Endodermal cell (in vitro differentiated cells): ENCODE measurements at regions not wholly inside any gene's neighbourhood (a gene's known extent, or its start where the extent isn't known, plus 50 kb on each side); places are given as distances from the start of the nearest gene placed in this dataset.

Experiments
- DNase-seq: peaks from one replicate; pipeline ENCODE4 v3.0.0-alpha.2; 2017
- H3K27ac ChIP-seq: 2 replicates; pipeline ENCODE4 v1.5.1; 2013; ENCODE audit warnings: mild to moderate bottlenecking, low read depth, low read length, moderate library complexity
- H3K27me3 ChIP-seq: 2 replicates; pipeline ENCODE4 v1.6.1; 2013; ENCODE audit warnings: mild to moderate bottlenecking, low read length, moderate library complexity; ENCODE audit not compliant: insufficient read depth, control insufficient read depth, poor library complexity, severe bottlenecking
- H3K36me3 ChIP-seq: 2 replicates; pipeline ENCODE4 v1.7.0; 2013; ENCODE audit warnings: mild to moderate bottlenecking, low read length, moderate library complexity; ENCODE audit not compliant: control insufficient read depth, insufficient read depth
- H3K4me1 ChIP-seq: one replicate; pipeline ENCODE4 v1.7.0; 2013; ENCODE audit warnings: low read length; ENCODE audit not compliant: control insufficient read depth, insufficient read depth
- H3K4me3 ChIP-seq: 2 replicates; pipeline ENCODE4 v1.5.1; 2013; ENCODE audit warnings: mild to moderate bottlenecking, low read length, moderate library complexity
- H3K9ac ChIP-seq: 2 replicates; pipeline ENCODE4 v1.6.1; 2013; ENCODE audit warnings: mild to moderate bottlenecking, low read length, moderate library complexity; ENCODE audit not compliant: poor library complexity, severe bottlenecking; ENCODE audit errors: extremely low read depth
- H3K9me3 ChIP-seq: 2 replicates; pipeline ENCODE4 v1.6.1; 2013; ENCODE audit warnings: mild to moderate bottlenecking, low read length, moderate library complexity; ENCODE audit not compliant: control insufficient read depth
- H3K27ac Mint-ChIP-seq: 2 replicates; pipeline ENCODE4 v1.8.0; 2020; ENCODE audit warnings: mixed read lengths
- H3K27me3 Mint-ChIP-seq: 2 replicates; pipeline ENCODE4 v1.8.0; 2021; ENCODE audit warnings: mild to moderate bottlenecking, mixed read lengths; ENCODE audit not compliant: insufficient read depth
- H3K36me3 Mint-ChIP-seq: 2 replicates; pipeline ENCODE4 v1.8.0; 2020; ENCODE audit warnings: low read depth, mixed read lengths
- H3K4me1 Mint-ChIP-seq: 2 replicates; pipeline ENCODE4 v1.8.0; 2020; ENCODE audit warnings: mixed read lengths
- H3K4me3 Mint-ChIP-seq: 2 replicates; pipeline ENCODE4 v1.8.0; 2020; ENCODE audit warnings: mild to moderate bottlenecking, moderate library complexity, mixed read lengths
- H3K9me3 Mint-ChIP-seq: 2 replicates; pipeline ENCODE4 v1.8.0; 2020; ENCODE audit warnings: mild to moderate bottlenecking, mixed read lengths
- CTCF ChIP-seq: fragments of 200-600 bp; sonication (generic); conservative IDR thresholded peaks from 2 replicates; pipeline ENCODE4 v1.5.0; 2021; ENCODE audit warnings: antibody characterized with exemption, mild to moderate bottlenecking
- WGBS, 2 experiments: methylation state at CpG; one replicate each; pipeline versions ENCODE4 v1.1.5 to v1.1.7; 2013; ENCODE audit warnings: missing lambda C conversion rate in 2 of 2, mixed read lengths in 1 of 2; ENCODE audit not compliant: insufficient coverage in 1 of 2, insufficient read length in 1 of 2; 5-methylcytosine and 5-hydroxymethylcytosine counted together

DNA sequence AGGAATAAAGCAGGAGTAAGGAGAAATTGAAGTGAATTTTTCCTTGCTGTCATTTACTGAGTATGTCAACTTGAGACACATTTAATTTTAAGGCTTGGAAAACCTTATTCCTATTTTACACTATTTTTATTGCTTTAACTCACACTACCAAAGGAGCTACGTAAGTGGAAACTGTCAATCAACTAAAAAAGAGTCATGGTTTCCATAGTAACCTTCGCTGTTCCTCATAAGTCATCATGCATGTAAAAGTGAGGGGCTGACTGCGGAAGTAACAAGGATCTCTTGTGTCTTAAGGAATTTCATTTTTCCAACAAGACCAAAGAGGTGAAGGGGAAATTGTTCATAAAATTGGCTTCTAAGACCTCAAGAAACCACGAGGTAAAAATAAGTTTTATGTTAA is 516.2 kb upstream of the CA10 start:
- WGBS, 2 experiments = 79 to 88% methylated on average over 3 to 4 of the region's 4 CpGs
- no peak for DNase-seq
- no peaks in the 10 kb centered on the region for H3K4me1 ChIP-seq
- H3K4me3 ChIP-seq = no peak overlapping the region
- Mint-ChIP-seq H3K4me1 (peaks cover 17% of the 10 kb centered on the region), H3K27me3 (peaks cover 7% of the 10 kb centered on the region), H3K36me3 (no peaks in the 10 kb centered on the region), H3K4me3 (no peak overlapping the region), H3K27ac (no peak overlapping the region), H3K9me3 (peaks cover 8% of the 10 kb centered on the region)
- no peaks in the 10 kb centered on the region for H3K27me3 ChIP-seq
- no peak overlapping the region for H3K27ac ChIP-seq
- peaks cover 47% of the 10 kb centered on the region for H3K9me3 ChIP-seq
- H3K9ac ChIP-seq = no peak overlapping the region
- H3K36me3 ChIP-seq = no peaks in the 10 kb centered on the region
- no peak for TF ChIP-seq CTCF

- Mint-ChIP-seq H3K4me1 (peaks cover 17% of the 10 kb centered on the region), H3K4me3 (no peak overlapping the region), H3K27me3 (peaks cover 5% of the 10 kb centered on the region), H3K36me3 (no peaks in the 10 kb centered on the region), H3K27ac (no peak overlapping the region), H3K9me3 (peaks cover 8% of the 10 kb centered on the region)
- H3K9me3 ChIP-seq = peaks cover 46% of the 10 kb centered on the region
- no peaks in the 10 kb centered on the region for H3K27me3 ChIP-seq
- DNase-seq = no peak
- no peaks in the 10 kb centered on the region for H3K36me3 ChIP-seq
- 70% methylated on average over 2 of the region's 2 CpGs; no CpG with 5 or more reads in 1 of the 2 experiments for WGBS, 2 experiments
- no peak overlapping the region for H3K27ac ChIP-seq
- no peak overlapping the region for H3K4me3 ChIP-seq
- H3K4me1 ChIP-seq = no peaks in the 10 kb centered on the region
- no peak overlapping the region for H3K9ac ChIP-seq
- no peak for TF ChIP-seq CTCF
Measured at GRCh38 chr17:52673791-52674190, 515.3 kb upstream of the CA10 start.

DNA sequence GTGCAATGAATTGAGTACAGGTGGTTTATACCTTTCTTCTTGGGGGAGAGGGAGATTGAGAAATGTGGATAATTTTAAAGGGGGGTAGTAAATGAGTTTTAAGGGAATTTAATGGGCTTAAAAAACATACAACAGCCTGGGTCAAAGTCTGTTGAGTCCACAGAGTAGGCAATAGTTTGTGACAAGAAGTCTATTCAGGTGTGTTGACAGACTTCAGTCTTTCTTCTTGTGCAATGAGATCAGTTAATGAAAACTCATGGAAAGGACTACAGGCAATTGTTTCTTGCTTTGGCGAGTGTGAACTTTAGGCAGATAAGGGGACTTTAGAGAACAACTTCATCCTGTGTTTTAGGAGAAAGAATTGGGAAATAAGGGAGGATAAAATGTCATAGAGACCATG is 507.8 kb upstream of the CA10 start:
- Histone ChIP-seq H3K27ac (no peak overlapping the region), H3K27me3 (no peaks in the 10 kb centered on the region), H3K4me1 (no peaks in the 10 kb centered on the region), H3K36me3 (no peaks in the 10 kb centered on the region), H3K9me3 (peaks cover 33% of the 10 kb centered on the region), H3K4me3 (no peak overlapping the region), H3K9ac (no peak overlapping the region)
- H3K4me1 Mint-ChIP-seq = no peaks in the 10 kb centered on the region
- peaks cover 25% of the 10 kb centered on the region for H3K9me3 Mint-ChIP-seq
- no peak overlapping the region for H3K4me3 Mint-ChIP-seq
- H3K27me3 Mint-ChIP-seq = no peaks in the 10 kb centered on the region
- no peak for TF ChIP-seq CTCF
- no peak for DNase-seq
- H3K27ac Mint-ChIP-seq = no peak overlapping the region
- 65% methylated on average over 1 of the region's 1 CpG; no CpG with 5 or more reads in 1 of the 2 experiments for WGBS, 2 experiments
- peaks cover 2% of the 10 kb centered on the region for H3K36me3 Mint-ChIP-seq
